Activated T-cell treated with anti-CD3 and anti-CD28 coated beads for 24 hours (primary cell): ENCODE measurements at regions not wholly inside any gene's neighbourhood (a gene's known extent, or its start where the extent isn't known, plus 50 kb on each side); places are given as distances from the start of the nearest gene placed in this dataset.

Source experiments
- DNase-seq: peaks from one replicate; pipeline ENCODE4 v3.0.0-alpha.2; 2020; ENCODE audit warnings: low read depth

DNA sequence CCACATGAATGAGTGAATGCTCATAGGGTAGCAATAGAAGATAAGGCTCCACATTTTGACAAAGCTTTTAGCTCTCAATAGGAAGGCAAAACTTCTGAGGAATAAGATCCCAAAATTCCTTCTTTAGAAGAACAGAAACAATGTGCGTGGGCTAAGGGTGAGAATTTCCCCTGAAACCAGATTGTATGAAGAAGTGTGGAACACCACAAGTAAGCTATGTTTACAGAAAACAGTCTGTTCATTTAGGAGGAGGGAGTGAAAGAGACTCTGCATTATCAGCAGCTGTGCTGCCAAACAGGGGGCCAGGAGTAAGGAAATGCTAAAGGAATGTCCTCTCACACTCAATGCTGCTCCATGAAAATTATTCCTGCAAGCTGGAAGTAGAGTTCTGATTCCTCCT is 851.6 kb downstream of the CENPC start:
- DNase-seq = no peak

DNA sequence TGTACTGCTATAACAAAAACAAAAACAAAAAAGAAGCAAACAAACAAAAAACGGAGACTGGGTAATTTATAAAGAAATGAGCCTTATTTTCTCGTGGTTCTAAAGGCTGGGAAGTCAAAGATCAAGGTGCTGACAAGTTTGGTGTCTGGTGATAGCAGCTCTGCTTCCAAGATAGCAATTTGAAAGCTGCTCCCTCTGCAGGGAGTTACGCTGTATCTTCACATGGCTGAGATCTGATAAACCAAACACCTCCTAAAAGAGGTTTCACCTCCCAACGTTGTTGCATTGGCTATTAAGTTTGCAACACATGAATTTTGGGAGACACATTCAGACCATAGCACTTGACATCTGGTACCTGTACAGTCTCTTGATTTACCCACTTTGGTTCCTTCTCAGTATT is 854.2 kb downstream of the CENPC start:
- no peak for DNase-seq

- no peak for DNase-seq
These were observed 856.6 kb downstream of the CENPC start for GRCh38 chr4:66688674-66689073.

GRCh38 chr4:66687459-66687858 is 857.8 kb downstream of the CENPC start:
- DNase-seq = no peak

- DNase-seq = no peak
These were observed 863.3 kb downstream of the CENPC start for GRCh38 chr4:66681962-66682361.

- DNase-seq = no peak
These were observed 878.1 kb downstream of the CENPC start for GRCh38 chr4:66667249-66667648.

DNA sequence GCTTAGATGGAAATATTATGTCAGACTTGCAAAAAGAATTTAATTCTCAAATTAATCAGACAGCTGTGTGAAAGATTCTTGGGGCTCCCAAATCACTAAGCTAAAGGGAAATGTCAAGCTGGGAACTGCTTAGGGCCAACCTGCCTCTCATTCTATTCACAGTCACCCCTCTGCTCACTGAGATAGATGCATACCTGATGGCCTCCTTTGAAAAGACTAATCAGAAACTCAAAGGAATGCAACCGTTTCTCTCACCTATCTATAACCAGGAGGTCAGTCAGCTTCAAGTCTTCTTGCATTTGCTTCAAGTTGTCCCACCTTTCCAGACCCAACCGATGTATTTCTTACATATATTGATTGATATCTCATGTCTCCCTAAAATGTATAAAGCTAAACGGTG is 882.7 kb downstream of the CENPC start:
- DNase-seq = no peak

DNA sequence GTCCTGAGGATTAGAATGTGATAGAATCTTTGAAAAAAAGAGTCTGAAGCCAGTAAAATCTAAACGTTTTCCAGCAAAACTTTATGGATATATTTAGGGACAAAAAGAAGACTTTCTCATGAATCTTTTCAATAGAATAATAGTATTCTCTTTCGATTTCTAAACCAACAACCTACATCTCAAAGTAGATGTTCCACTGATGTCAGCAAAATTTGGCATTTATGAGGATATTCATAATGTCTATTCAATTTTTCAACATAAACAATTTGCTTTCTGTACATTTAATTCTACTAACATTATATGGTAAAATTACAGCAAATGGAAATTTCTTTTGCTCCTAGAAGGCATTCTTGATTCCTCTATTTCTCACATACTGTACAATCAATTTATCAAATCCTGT is 886.5 kb downstream of the CENPC start:
- no peak for DNase-seq

DNA sequence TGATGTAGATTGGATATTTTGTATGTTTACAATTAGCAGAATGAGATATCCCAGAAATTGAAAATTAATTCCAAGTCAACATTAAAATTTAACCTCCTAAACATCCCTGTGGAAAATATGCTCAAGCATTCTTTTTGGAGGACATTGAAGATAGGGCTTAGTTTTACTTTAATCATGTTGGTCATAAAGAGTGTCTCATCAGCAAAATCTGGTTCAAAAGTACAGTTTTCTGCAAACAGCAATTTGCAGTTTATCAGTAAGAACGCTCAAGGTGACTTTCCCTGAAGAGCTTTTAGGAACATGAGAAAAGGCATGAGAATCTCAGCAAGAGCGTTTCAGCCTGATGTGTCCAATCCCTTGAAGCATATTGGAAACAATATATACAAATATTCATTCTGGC is 889.8 kb downstream of the CENPC start:
- no peak for DNase-seq

GRCh38 chr4:66653937-66654336 is 891.4 kb downstream of the CENPC start:
- DNase-seq = no peak

DNA sequence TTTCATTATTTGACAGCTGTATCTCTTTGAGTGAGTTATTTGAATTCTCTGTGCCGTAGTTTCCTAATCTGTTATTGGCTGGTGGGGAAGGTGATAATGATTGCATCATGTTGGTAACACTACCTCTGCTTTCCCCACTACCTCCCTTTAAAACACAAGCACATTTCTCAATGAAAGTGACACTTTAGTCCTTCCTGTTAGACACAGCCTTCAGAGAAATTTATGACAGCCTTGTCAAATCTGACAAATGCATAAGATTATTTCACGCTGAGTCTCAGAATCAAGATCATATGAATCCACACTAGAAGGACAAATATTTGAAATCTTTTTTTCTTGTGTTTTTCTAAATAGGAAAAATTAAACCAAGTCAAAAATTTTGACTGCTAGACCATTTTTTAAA is 896.1 kb downstream of the CENPC start:
- no peak for DNase-seq

GRCh38 chr4:66647926-66648325 is 897.4 kb downstream of the CENPC start:
- DNase-seq = no peak

DNA sequence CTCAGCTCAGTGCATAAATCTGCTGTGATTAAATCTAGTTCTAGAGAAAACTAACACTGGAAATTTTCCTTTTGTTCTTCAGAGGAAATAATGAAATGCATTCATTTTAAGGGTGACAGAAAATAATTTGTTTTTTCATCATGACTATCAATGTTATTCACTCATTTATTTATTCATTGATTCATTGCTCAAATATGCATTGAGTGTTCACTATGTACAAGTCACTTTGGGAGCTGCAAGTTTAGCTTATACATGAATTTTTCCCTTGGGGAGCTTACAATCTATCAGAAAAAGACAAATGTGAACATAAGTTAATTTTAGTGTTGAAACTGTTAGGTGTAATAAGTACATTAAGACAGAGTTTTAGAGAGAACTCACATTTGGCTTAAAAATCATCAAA is 897.8 kb downstream of the CENPC start:
- DNase-seq = no peak

DNA sequence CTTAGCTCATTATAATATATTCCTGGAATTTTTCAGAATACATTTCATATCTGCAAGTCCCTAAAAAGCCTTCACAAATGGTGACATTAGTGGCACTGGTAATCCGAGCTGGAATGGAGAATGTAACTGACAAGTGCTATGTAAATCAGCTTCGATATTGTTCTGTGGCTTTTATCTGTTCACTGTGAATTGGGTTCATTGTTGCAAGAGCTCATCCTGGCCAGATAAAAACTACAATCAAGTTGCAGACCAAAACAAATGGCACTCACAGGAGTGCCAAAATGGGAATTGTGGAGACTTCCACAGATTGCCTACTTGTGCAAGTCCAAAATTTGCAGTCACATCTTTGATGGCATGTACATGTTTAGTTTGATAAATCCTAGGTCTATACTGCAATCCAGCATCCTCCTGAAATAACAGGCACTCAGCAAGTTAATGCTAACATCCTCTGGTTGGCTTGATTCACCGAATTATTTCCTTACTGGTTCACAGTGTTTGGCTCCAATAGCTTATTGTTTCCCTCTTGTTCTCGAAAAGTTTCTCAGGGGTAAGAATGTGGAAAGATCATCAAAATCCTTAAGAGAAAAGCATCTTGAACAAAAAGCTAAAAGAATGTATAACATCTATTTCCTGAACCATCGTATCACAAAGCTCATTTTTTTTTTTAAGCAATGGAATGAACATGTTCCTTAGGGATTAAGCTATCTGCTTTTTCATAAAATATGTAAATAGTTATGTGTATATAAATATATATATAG is 904.9 kb downstream of the CENPC start:
- no peak for DNase-seq

GRCh38 chr4:66639361-66639760 is 905.9 kb downstream of the CENPC start:
- DNase-seq = no peak

DNA sequence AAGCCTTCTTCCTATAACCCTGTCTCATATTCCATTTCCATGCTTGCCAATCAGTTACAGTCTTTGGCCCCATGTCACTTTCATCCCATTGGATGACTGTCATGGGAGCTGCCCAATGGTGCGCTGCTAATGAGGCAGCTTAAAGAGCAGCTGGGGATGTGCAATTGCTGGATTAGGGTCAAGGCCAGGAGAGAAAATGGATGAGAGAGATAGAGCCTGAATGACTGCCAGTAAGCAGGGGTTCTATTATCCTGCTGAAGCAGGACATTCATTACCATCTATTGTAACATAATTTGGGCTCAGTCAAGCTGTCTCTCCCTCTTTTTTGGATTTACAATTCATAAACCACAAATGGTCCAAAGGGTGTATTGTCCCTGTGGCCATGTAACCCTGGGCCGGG is 909.0 kb downstream of the CENPC start:
- no peak for DNase-seq

GRCh38 chr4:66633477-66633876 is 911.8 kb downstream of the CENPC start:
- DNase-seq = no peak

DNA sequence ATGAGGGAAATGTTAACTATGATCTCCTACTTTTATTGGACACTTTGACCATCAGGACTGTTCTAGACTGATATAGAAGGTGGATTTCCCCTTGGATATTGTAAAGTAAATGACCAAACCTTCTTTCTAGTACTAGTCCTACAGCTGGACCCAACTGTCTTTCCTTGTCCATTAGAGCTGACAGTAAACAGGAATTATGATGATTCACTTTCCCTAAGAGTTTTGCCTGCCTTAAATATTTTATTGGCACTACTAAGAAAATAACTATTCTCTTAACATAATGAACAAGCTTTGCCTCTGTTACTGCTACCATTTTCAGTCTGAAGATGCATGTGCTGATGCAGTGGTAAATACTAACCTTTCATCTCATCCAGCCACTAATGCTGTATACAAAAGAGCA is 915.4 kb downstream of the CENPC start:
- no peak for DNase-seq

DNA sequence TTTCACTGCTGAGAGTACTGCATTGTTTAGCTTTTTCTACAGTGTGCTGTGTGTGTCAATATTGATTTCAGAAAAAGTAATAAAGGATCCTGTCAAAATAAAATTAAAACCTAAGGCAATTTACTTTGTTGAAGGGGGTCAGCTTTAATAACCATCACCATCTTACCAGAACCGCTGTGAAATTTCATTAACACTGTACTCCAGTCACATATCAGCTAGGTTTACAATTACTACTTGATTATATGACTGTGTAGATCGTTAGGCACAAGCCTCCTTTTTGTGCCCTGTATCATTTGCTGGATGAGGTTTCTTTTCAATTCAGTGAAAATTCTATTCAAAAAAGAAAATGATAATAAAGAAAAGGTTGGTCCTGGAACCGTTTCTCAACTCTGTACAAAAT is 917.2 kb downstream of the CENPC start:
- no peak for DNase-seq

DNA sequence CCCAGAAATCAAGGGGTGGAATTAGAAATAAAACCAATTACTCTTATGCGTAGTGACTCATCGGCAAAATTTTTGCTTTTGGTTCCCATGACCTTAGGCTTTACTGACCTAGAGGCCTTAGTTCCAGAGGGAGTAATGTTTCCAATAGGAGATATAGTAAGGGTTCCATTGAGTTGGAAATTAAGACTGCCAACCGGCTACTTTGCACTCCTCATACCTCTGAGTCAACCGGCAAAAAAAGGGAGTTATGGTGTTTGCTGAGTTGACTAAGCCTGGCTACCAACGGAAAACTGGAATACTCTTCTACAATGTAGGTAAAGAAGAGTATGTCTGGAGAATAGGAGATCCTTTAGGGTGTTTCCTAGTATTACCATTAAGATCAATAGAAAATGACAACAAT is 919.8 kb downstream of the CENPC start:
- DNase-seq = no peak

GRCh38 chr4:66613591-66613990 is 931.7 kb downstream of the CENPC start:
- no peak for DNase-seq

DNA sequence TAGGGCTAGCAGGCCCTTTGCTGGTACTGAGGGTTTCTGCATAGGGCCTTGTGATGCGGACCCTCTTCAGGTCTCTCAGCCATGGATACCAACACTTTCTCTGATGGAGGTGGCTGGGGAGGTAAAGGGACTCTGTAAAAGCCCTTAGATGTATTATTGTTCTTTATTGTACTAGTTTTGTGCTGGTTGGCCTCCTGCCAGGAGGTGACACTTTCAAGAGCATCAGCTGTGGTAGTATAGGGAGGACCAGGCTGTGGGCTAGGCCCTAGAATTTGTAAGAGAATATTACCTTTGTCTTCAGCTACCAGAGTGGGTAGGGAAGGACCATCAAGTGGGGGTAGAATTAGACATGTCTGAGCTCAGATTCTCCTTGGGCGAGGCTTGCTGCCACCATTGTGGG is 936.3 kb downstream of the CENPC start:
- DNase-seq = no peak

GRCh38 chr4:66606908-66607307 is 936.6 kb upstream of the EPHA5 start:
- DNase-seq = no peak

GRCh38 chr4:66606215-66606614 is 935.9 kb upstream of the EPHA5 start:
- DNase-seq = no peak

DNA sequence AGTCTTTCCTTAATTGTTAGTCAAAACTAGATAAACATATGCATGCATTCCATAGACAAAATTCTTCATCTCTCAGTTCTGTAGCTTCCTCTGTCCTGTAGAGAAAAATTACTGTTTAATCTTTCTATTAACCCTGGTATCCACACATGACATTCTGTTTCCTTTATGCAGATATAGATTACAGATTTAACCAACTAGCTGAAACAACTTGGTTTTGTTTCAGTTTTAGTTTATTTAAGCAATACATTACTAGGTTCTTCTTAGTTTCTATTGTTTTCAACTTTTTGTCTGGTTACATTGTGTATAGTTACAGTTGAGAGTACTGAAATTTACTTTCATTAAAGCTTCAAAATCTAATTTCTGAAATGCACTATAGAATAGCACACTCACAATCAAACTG is 933.9 kb upstream of the EPHA5 start:
- DNase-seq = no peak
